ENCODE measurements at regions not wholly inside any gene's neighbourhood (a gene's known extent, or its start where the extent isn't known, plus 50 kb on each side); places are given as distances from the start of the nearest gene placed in this dataset.

GRCh38 chr10:57023626-57024025 is 662.6 kb upstream of the ZWINT start:
- ChIA-PET POLR2A (no interaction called here), CTCF (no interaction called here)
- Histone ChIP-seq H3K4me3 (ENCODE audit: low read depth, low read length) (no peak overlapping the region), H3K9me3 (ENCODE audit: control insufficient read depth, insufficient read depth, low read length) (no peaks in the 10 kb centered on the region; the same call in 1 of the 2 replicates), H3K27ac (ENCODE audit: low read depth, low read length) (no peak overlapping the region), H3K27me3 (ENCODE audit: control insufficient read depth, insufficient read depth, low read length) (no peaks in the 10 kb centered on the region)
- no peak for DNase-seq (ENCODE audit: low read depth, low spot score)
- no peak for TF ChIP-seq CTCF (IDR thresholded peaks at IDR 0.05; ENCODE audit: low read depth, low read length)

GRCh38 chr10:57018452-57018851 is 657.4 kb upstream of the ZWINT start:
- TF ChIP-seq CTCF (IDR thresholded peaks at IDR 0.05; ENCODE audit: low read depth, low read length), result no peak
- ChIA-PET CTCF (no interaction called here), POLR2A (no interaction called here)
- no peak overlapping the region for H3K27ac ChIP-seq (ENCODE audit: low read depth, low read length)
- no peak for DNase-seq (ENCODE audit: low read depth, low spot score)
- H3K27me3 ChIP-seq (ENCODE audit: control insufficient read depth, insufficient read depth, low read length), result no peaks in the 10 kb centered on the region
- H3K9me3 ChIP-seq (ENCODE audit: control insufficient read depth, insufficient read depth, low read length), result peaks cover 25% of the 10 kb centered on the region
- no peak overlapping the region for H3K4me3 ChIP-seq (ENCODE audit: low read depth, low read length)

- CTCF ChIA-PET, result no interaction called here
- no peaks in the 10 kb centered on the region for H3K27me3 ChIP-seq (ENCODE audit: control insufficient read depth, insufficient read depth, low read length)
- POLR2A ChIA-PET, result no interaction called here
- TF ChIP-seq CTCF (IDR thresholded peaks at IDR 0.05; ENCODE audit: low read depth, low read length), result no peak
- peaks cover 25% of the 10 kb centered on the region for H3K9me3 ChIP-seq (ENCODE audit: control insufficient read depth, insufficient read depth, low read length)
- H3K4me3 ChIP-seq (ENCODE audit: low read depth, low read length), result no peak overlapping the region
- no peak for DNase-seq (ENCODE audit: low read depth, low spot score)
- H3K27ac ChIP-seq (ENCODE audit: low read depth, low read length), result no peak overlapping the region
Measured at GRCh38 chr10:57017356-57018037, 656.4 kb upstream of the ZWINT start.

- peaks cover 25% of the 10 kb centered on the region for H3K9me3 ChIP-seq (ENCODE audit: control insufficient read depth, insufficient read depth, low read length)
- no peak overlapping the region for H3K4me3 ChIP-seq (ENCODE audit: low read depth, low read length)
- H3K27ac ChIP-seq (ENCODE audit: low read depth, low read length), result no peak overlapping the region
- no peaks in the 10 kb centered on the region for H3K27me3 ChIP-seq (ENCODE audit: control insufficient read depth, insufficient read depth, low read length)
- no peak for TF ChIP-seq CTCF (IDR thresholded peaks at IDR 0.05; ENCODE audit: low read depth, low read length)
- ChIA-PET CTCF (no interaction called here), POLR2A (no interaction called here)
- DNase-seq (ENCODE audit: low read depth, low spot score), result no peak
Measured at GRCh38 chr10:57015595-57016318, 654.7 kb upstream of the ZWINT start.

- no peak for DNase-seq (ENCODE audit: low read depth, low spot score)
- H3K4me3 ChIP-seq (ENCODE audit: low read depth, low read length), result no peak overlapping the region
- CTCF ChIA-PET, result no interaction called here
- H3K9me3 ChIP-seq (ENCODE audit: control insufficient read depth, insufficient read depth, low read length), result peaks cover 25% of the 10 kb centered on the region
- POLR2A ChIA-PET, result no interaction called here
- no peaks in the 10 kb centered on the region for H3K27me3 ChIP-seq (ENCODE audit: control insufficient read depth, insufficient read depth, low read length)
- H3K27ac ChIP-seq (ENCODE audit: low read depth, low read length), result no peak overlapping the region
- TF ChIP-seq CTCF (IDR thresholded peaks at IDR 0.05; ENCODE audit: low read depth, low read length), result no peak
Measured at GRCh38 chr10:57015187-57015586, 654.1 kb upstream of the ZWINT start.

All from AG04450 (cell line).